ENCODE measurements at regions not wholly inside any gene's neighbourhood (a gene's known extent, or its start where the extent isn't known, plus 50 kb on each side); places are given as distances from the start of the nearest gene placed in this dataset.

GRCh38 chr16:65219786-65220185 is 97.9 kb upstream of the CDH11 start:
- DNase-seq: no peak

- no peak for DNase-seq
Measured at GRCh38 chr16:65218348-65218747, 96.5 kb upstream of the CDH11 start.

GRCh38 chr16:65213866-65214595 is 92.2 kb upstream of the CDH11 start:
- DNase-seq: no peak

- no peak for DNase-seq
Measured at GRCh38 chr16:65212791-65213190, 90.9 kb upstream of the CDH11 start.

- DNase-seq: no peak
Measured at GRCh38 chr16:65212240-65212639, 90.4 kb upstream of the CDH11 start.

- DNase-seq: no peak
Measured at GRCh38 chr16:65202461-65202860, 80.6 kb upstream of the CDH11 start.

GRCh38 chr16:65201511-65201910 is 79.6 kb upstream of the CDH11 start:
- DNase-seq: no peak

GRCh38 chr16:65200857-65201256 is 79.0 kb upstream of the CDH11 start:
- DNase-seq: no peak

- no peak for DNase-seq
Measured at GRCh38 chr16:65200156-65200773, 78.4 kb upstream of the CDH11 start.

- no peak for DNase-seq
Measured at GRCh38 chr16:65196420-65197075, 74.7 kb upstream of the CDH11 start.

GRCh38 chr16:65195998-65196397 is 74.1 kb upstream of the CDH11 start:
- no peak for DNase-seq

- no peak for DNase-seq
Measured at GRCh38 chr16:65185241-65185778, 63.4 kb upstream of the CDH11 start.

- DNase-seq: no peak
Measured at GRCh38 chr16:65181071-65181561, 59.3 kb upstream of the CDH11 start.

- no peak for DNase-seq
Measured at GRCh38 chr16:65178151-65178550, 56.3 kb upstream of the CDH11 start.

- no peak for DNase-seq
Measured at GRCh38 chr16:65176603-65177002, 54.7 kb upstream of the CDH11 start.

GRCh38 chr16:65172356-65172755 is 50.5 kb upstream of the CDH11 start:
- no peak for DNase-seq

Measured in SIG-M5 (cell line).